GM23338 (cell line): ENCODE measurements at regions not wholly inside any gene's neighbourhood (a gene's known extent, or its start where the extent isn't known, plus 50 kb on each side); places are given as distances from the start of the nearest gene placed in this dataset.

Source experiments
- ATAC-seq: fragments of 200-7000 bp; cut with Tn5 transposase; 3 replicates; pipeline ENCODE4 v1.9.1; 2020
- DNase-seq: peaks from one replicate; pipeline ENCODE4 v3.0.0-alpha.2; 2015; ENCODE audit warnings: low spot score
- H2AFZ ChIP-seq: fragments of 200-600 bp; sonication (generic); 2 replicates; pipeline ENCODE4 v1.8.0; 2016; ENCODE audit warnings: antibody characterized with exemption, mild to moderate bottlenecking, moderate library complexity
- H3F3A ChIP-seq: fragments of 200-600 bp; sonication (generic); replicated peaks from 2 replicates; pipeline ENCODE4 v1.8.0; 2017; ENCODE audit warnings: antibody characterized with exemption, mixed run types, low read depth
- H3K27ac ChIP-seq: fragments of 200-600 bp; sonication (generic); 2 replicates; pipeline ENCODE4 v1.6.1; 2016; ENCODE audit warnings: low read depth
- H3K27me3 ChIP-seq: fragments of 200-600 bp; sonication (generic); 2 replicates; pipeline ENCODE4 v1.8.0; 2016; ENCODE audit warnings: mild to moderate bottlenecking, mixed run types, moderate library complexity; ENCODE audit not compliant: insufficient read depth
- H3K36me3 ChIP-seq: fragments of 200-600 bp; sonication (generic); 2 replicates; pipeline ENCODE4 v1.8.0; 2016; ENCODE audit warnings: mild to moderate bottlenecking; ENCODE audit not compliant: insufficient read depth
- H3K4me1 ChIP-seq: fragments of 200-600 bp; sonication (generic); 2 replicates; pipeline ENCODE4 v1.8.0; 2016; ENCODE audit warnings: mild to moderate bottlenecking, moderate library complexity; ENCODE audit not compliant: insufficient read depth
- H3K4me2 ChIP-seq: fragments of 200-600 bp; sonication (generic); 2 replicates; pipeline ENCODE4 v1.7.1; 2017; ENCODE audit warnings: mixed run types
- H3K4me3 ChIP-seq: fragments of 200-600 bp; sonication (generic); 2 replicates; pipeline ENCODE4 v1.6.1; 2016; ENCODE audit warnings: mixed run types
- H3K79me2 ChIP-seq: fragments of 200-600 bp; sonication (generic); replicated peaks from 2 replicates; pipeline ENCODE4 v1.8.0; 2017; ENCODE audit warnings: mild to moderate bottlenecking; ENCODE audit not compliant: insufficient read depth
- H3K9me2 ChIP-seq: fragments of 200-600 bp; sonication (generic); 2 replicates; pipeline ENCODE4 v1.8.0; 2017; ENCODE audit not compliant: insufficient read depth
- H4K20me1 ChIP-seq: fragments of 200-600 bp; sonication (generic); replicated peaks from 2 replicates; pipeline ENCODE4 v1.8.0; 2017; ENCODE audit warnings: mild to moderate bottlenecking; ENCODE audit not compliant: insufficient read depth
- H3K27ac Mint-ChIP-seq: 2 replicates; pipeline ENCODE4 v1.8.0; 2020; ENCODE audit warnings: inconsistent platforms, mild to moderate bottlenecking, moderate library complexity, mixed read lengths
- H3K27me3 Mint-ChIP-seq: 3 replicates; pipeline ENCODE4 v1.8.0; 2022; ENCODE audit warnings: low read depth, mild to moderate bottlenecking, moderate library complexity, mixed read lengths, inconsistent platforms; ENCODE audit not compliant: insufficient read depth, poor library complexity
- H3K36me3 Mint-ChIP-seq: 3 replicates; pipeline ENCODE4 v1.8.0; 2021; ENCODE audit warnings: low read depth, mild to moderate bottlenecking, inconsistent platforms, moderate library complexity, mixed read lengths
- H3K4me1 Mint-ChIP-seq: 3 replicates; pipeline ENCODE4 v1.8.0; 2020; ENCODE audit warnings: mild to moderate bottlenecking, inconsistent platforms, mixed read lengths
- H3K4me3 Mint-ChIP-seq: 3 replicates; pipeline ENCODE4 v1.8.0; 2021; ENCODE audit warnings: moderate library complexity, mild to moderate bottlenecking, inconsistent platforms, mixed read lengths
- H3K9me3 Mint-ChIP-seq: 3 replicates; pipeline ENCODE4 v1.8.0; 2020; ENCODE audit warnings: moderate library complexity, mild to moderate bottlenecking, inconsistent platforms, mixed read lengths
- CREB1 ChIP-seq: fragments of 250-450 bp; sonication (Bioruptor Pico); IDR thresholded peaks from 2 replicates; pipeline ENCODE4 v1.5.0; 2020; ENCODE audit warnings: low read depth, mild to moderate bottlenecking, moderate library complexity
- CTCF ChIP-seq, 2 experiments: fragments of 200-600 bp in 1 of 2; sonication (generic) in 1 of 2; conservative IDR thresholded peaks; 2 replicates each; pipeline versions ENCODE4 v1.5.1 to v1.6.1; 2016 to 2017; ENCODE audit warnings: antibody characterized with exemption in 2 of 2, low read depth in 2 of 2, mild to moderate bottlenecking in 2 of 2, moderate library complexity in 1 of 2
- ETS1 ChIP-seq: IDR thresholded peaks from 2 replicates; pipeline ENCODE4 v1.6.1; 2016; ENCODE audit warnings: antibody characterized with exemption
- EZH2phosphoT487 ChIP-seq: fragments of 200-600 bp; sonication (generic); IDR thresholded peaks from one replicate; pipeline ENCODE4 v1.8.1; 2018; ENCODE audit warnings: antibody characterized with exemption; ENCODE audit not compliant: unreplicated experiment
- NANOG ChIP-seq: IDR thresholded peaks from 2 replicates; pipeline ENCODE4 v1.6.1; 2016; ENCODE audit warnings: antibody characterized with exemption, borderline replicate concordance
- POLR2AphosphoS5 ChIP-seq: IDR thresholded peaks from 2 replicates; pipeline ENCODE4 v1.6.1; 2016; ENCODE audit warnings: antibody characterized with exemption, low read depth
- REST ChIP-seq: IDR thresholded peaks from one replicate; pipeline ENCODE4 v1.6.1; 2018; ENCODE audit warnings: antibody characterized with exemption; ENCODE audit not compliant: unreplicated experiment
- STAT1 ChIP-seq: IDR thresholded peaks from one replicate; pipeline ENCODE4 v1.6.1; 2016; ENCODE audit warnings: antibody characterized with exemption; ENCODE audit not compliant: unreplicated experiment
- ZNF462 ChIP-seq: fragments of 250-450 bp; sonication (Bioruptor Pico); IDR thresholded peaks from 2 replicates; pipeline ENCODE4 v1.5.0; 2020; ENCODE audit warnings: mild to moderate bottlenecking, moderate library complexity

- no peak for TF ChIP-seq REST
Measured at GRCh38 chr3:75938921-75939320, 153.6 kb upstream of the ZNF717 start (continued).

GRCh38 chr3:75951941-75952340 is 166.6 kb upstream of the ZNF717 start:
- no peaks in the 10 kb centered on the region; the same call in 2 of the 3 replicates for H3K9me3 Mint-ChIP-seq
- H3K36me3 ChIP-seq: no peaks in the 10 kb centered on the region
- H4K20me1 ChIP-seq: peaks cover 4% of the 10 kb centered on the region; the same call in 1 of the 2 replicates
- no peak overlapping the region for H3K27ac ChIP-seq
- no peaks in the 10 kb centered on the region for H3K4me1 ChIP-seq
- H3K4me2 ChIP-seq: no peak overlapping the region
- no peaks in the 10 kb centered on the region for H3K79me2 ChIP-seq
- no peak for DNase-seq
- H3K4me3 ChIP-seq: no peak overlapping the region
- H3K27me3 Mint-ChIP-seq: no peaks in the 10 kb centered on the region
- no peaks in the 10 kb centered on the region for H3K27me3 ChIP-seq
- H3K4me3 Mint-ChIP-seq: no peak overlapping the region
- H3K27ac Mint-ChIP-seq: no peak overlapping the region
- peaks cover 2% of the 10 kb centered on the region; the same call in 1 of the 3 replicates for H3K36me3 Mint-ChIP-seq
- no peak overlapping the region for H2AFZ ChIP-seq
- no peak for ATAC-seq
- no peaks in the 10 kb centered on the region for H3K9me2 ChIP-seq
- H3K4me1 Mint-ChIP-seq: no peaks in the 10 kb centered on the region
- no peaks in the 10 kb centered on the region for H3F3A ChIP-seq
- TF ChIP-seq ETS1 (no peak), POLR2AphosphoS5 (no peak), CREB1 (no peak), ZNF462 (no peak), NANOG (no peak), CTCF (conservative IDR thresholded peaks at IDR 0.05; ENCODE audit: low read depth in 2 of 2) (no peak), EZH2phosphoT487 (no peak), REST (no peak), STAT1 (no peak)
